Esophagus muscularis mucosa (tissue), 4 donors: ENCODE measurements at regions not wholly inside any gene's neighbourhood (a gene's known extent, or its start where the extent isn't known, plus 50 kb on each side); places are given as distances from the start of the nearest gene placed in this dataset.

Source experiments
- CTCF ChIP-seq, 3 experiments: fragments of 200-600 bp in 2 of 3; fragments of 450-650 bp in 1 of 3; sonication (generic) in 2 of 3; IDR thresholded peaks; one replicate each; pipeline ENCODE4 v1.5.1; 2017 to 2019; ENCODE audit warnings: antibody characterized with exemption in 3 of 3, mild to moderate bottlenecking in 2 of 3, moderate library complexity in 1 of 3
- EP300 ChIP-seq: sonication (generic); formaldehyde crosslinking; IDR thresholded peaks from one replicate; pipeline ENCODE4 v1.6.1; 2017; ENCODE audit warnings: antibody characterized with exemption
- POLR2A ChIP-seq: fragments of 450-650 bp; IDR thresholded peaks from one replicate; pipeline ENCODE4 v1.6.1; 2017; ENCODE audit warnings: antibody characterized with exemption, moderate library complexity, mild to moderate bottlenecking, low read depth

- TF ChIP-seq POLR2A: no peak
- no peak for TF ChIP-seq CTCF (IDR thresholded peaks at IDR 0.05)
- no peak for TF ChIP-seq EP300
Observed at GRCh38 chr1:194004146-194004545, 817.7 kb upstream of the B3GALT2 start.
